HEK293 (cell line): ENCODE measurements at regions not wholly inside any gene's neighbourhood (a gene's known extent, or its start where the extent isn't known, plus 50 kb on each side); places are given as distances from the start of the nearest gene placed in this dataset.

Experiments
- CTCF ChIA-PET: fragments of 350-600 bp; formaldehyde crosslinking; extraction: SDS; loops from one replicate; lab custom pipeline; 2021; ENCODE audit warnings: antibody characterized with exemption; lab: Yijun Ruan, JAX
- POLR2A ChIA-PET: fragments of 300-600 bp; formaldehyde crosslinking; extraction: SDS; loops from one replicate; lab custom pipeline; 2020; ENCODE audit warnings: antibody characterized with exemption, inconsistent platforms; lab: Yijun Ruan, JAX
- H3K27ac ChIP-seq: fragments of 200-500 bp; sonication (Bioruptor generic); 2 replicates; pipeline ENCODE4 v1.5.1; 2014; ENCODE audit warnings: low read depth, low read length, control low read depth, inconsistent platforms; ENCODE audit errors: extremely low read depth
- H3K36me3 ChIP-seq, 2 experiments: fragments of 200-500 bp in 1 of 2; sonication (Bioruptor generic) in 1 of 2; 1 replicate in 1 of 2; 2 replicates in 1 of 2; pipeline ENCODE4 v1.5.1; 2014 to 2017; ENCODE audit warnings: inconsistent platforms in 2 of 2, low read length in 2 of 2; ENCODE audit not compliant: control insufficient read depth in 2 of 2, insufficient read depth in 1 of 2
- H3K4me1 ChIP-seq: fragments of 200-500 bp; sonication (Bioruptor generic); 2 replicates; pipeline ENCODE4 v1.5.1; 2014; ENCODE audit warnings: mild to moderate bottlenecking, low read length, inconsistent platforms; ENCODE audit not compliant: control insufficient read depth, insufficient read depth
- H3K4me3 ChIP-seq: 2 replicates; pipeline ENCODE4 v1.5.1; 2011; ENCODE audit warnings: low read depth, mild to moderate bottlenecking, control low read depth, low read length, moderate library complexity
- H3K9me3 ChIP-seq: fragments of 200-500 bp; sonication (Bioruptor generic); 2 replicates; pipeline ENCODE4 v1.5.1; 2014; ENCODE audit warnings: low read depth, low read length, inconsistent platforms; ENCODE audit not compliant: control insufficient read depth, insufficient read depth
- GFI1B ChIP-seq: fragments of 450-650 bp; formaldehyde crosslinking; IDR thresholded peaks from 2 replicates; pipeline ENCODE4 v1.5.1; 2016; ENCODE audit warnings: missing biosample characterization, missing genetic modification characterization
- HOXD13 ChIP-seq: sonication (generic); formaldehyde crosslinking; IDR thresholded peaks from 2 replicates; pipeline ENCODE4 v1.8.0; 2022; ENCODE audit warnings: missing genetic modification reagents, borderline replicate concordance
- IKZF3 ChIP-seq: fragments of 450-650 bp; IDR thresholded peaks from 2 replicates; pipeline ENCODE4 v1.5.0; 2018; ENCODE audit warnings: missing biosample characterization, mild to moderate bottlenecking, missing genetic modification characterization, moderate library complexity
- KLF1 ChIP-seq: fragments of 450-650 bp; formaldehyde crosslinking; IDR thresholded peaks from 2 replicates; pipeline ENCODE4 v1.5.1; 2016; ENCODE audit warnings: missing biosample characterization, missing genetic modification characterization
- KLF10 ChIP-seq: fragments of 450-650 bp; IDR thresholded peaks from 2 replicates; pipeline ENCODE4 v1.5.1; 2018; ENCODE audit warnings: missing biosample characterization, mild to moderate bottlenecking, missing genetic modification characterization
- SCRT2 ChIP-seq: fragments of 450-650 bp; formaldehyde crosslinking; IDR thresholded peaks from 2 replicates; pipeline ENCODE4 v1.5.1; 2016; ENCODE audit warnings: missing biosample characterization, missing genetic modification characterization
- ZBTB11 ChIP-seq: fragments of 450-650 bp; formaldehyde crosslinking; conservative IDR thresholded peaks from 2 replicates; pipeline ENCODE4 v1.5.1; 2016; ENCODE audit warnings: low read depth, missing biosample characterization, missing genetic modification characterization
- ZFP37 ChIP-seq: fragments of 450-650 bp; formaldehyde crosslinking; IDR thresholded peaks from 2 replicates; pipeline ENCODE4 v1.5.1; 2016; ENCODE audit warnings: missing biosample characterization, missing genetic modification characterization
- ZNF121 ChIP-seq: fragments of 450-650 bp; formaldehyde crosslinking; IDR thresholded peaks from 2 replicates; pipeline ENCODE4 v1.5.1; 2016; ENCODE audit warnings: missing biosample characterization, missing genetic modification characterization
- ZNF16 ChIP-seq: fragments of 450-650 bp; formaldehyde crosslinking; IDR thresholded peaks from 2 replicates; pipeline ENCODE4 v1.5.1; 2016; ENCODE audit warnings: low read depth, missing biosample characterization, missing genetic modification characterization
- ZNF19 ChIP-seq: fragments of 450-650 bp; formaldehyde crosslinking; IDR thresholded peaks from 2 replicates; pipeline ENCODE4; 2016; ENCODE audit warnings: missing biosample characterization, missing genetic modification characterization, low read depth
- ZNF23 ChIP-seq: fragments of 450-650 bp; formaldehyde crosslinking; IDR thresholded peaks from 2 replicates; pipeline ENCODE4 v1.5.1; 2016; ENCODE audit warnings: missing biosample characterization, missing genetic modification characterization, borderline replicate concordance
- ZNF335 ChIP-seq: fragments of 450-650 bp; formaldehyde crosslinking; conservative IDR thresholded peaks from 2 replicates; pipeline ENCODE4 v1.5.1; 2016; ENCODE audit warnings: missing biosample characterization, missing genetic modification characterization
- ZNF350 ChIP-seq: fragments of 450-650 bp; formaldehyde crosslinking; IDR thresholded peaks from 2 replicates; pipeline ENCODE4 v1.5.0; 2017; ENCODE audit warnings: missing biosample characterization, mild to moderate bottlenecking, missing genetic modification characterization
- ZNF354C ChIP-seq: fragments of 450-650 bp; formaldehyde crosslinking; IDR thresholded peaks from 2 replicates; pipeline ENCODE4 v1.5.1; 2016; ENCODE audit warnings: missing biosample characterization, missing genetic modification characterization, low read depth, borderline replicate concordance
- ZNF514 ChIP-seq: fragments of 450-650 bp; formaldehyde crosslinking; IDR thresholded peaks from 2 replicates; pipeline ENCODE4 v1.5.1; 2016; ENCODE audit warnings: missing biosample characterization, missing genetic modification characterization
- ZNF518A ChIP-seq: fragments of 450-650 bp; formaldehyde crosslinking; conservative IDR thresholded peaks from 2 replicates; pipeline ENCODE4 v1.5.1; 2016; ENCODE audit warnings: low read depth, missing biosample characterization, missing genetic modification characterization
- ZNF561 ChIP-seq: fragments of 450-650 bp; IDR thresholded peaks from 2 replicates; pipeline ENCODE4 v1.5.1; 2018; ENCODE audit warnings: missing biosample characterization, missing genetic modification characterization, borderline replicate concordance
- ZNF585B ChIP-seq: fragments of 450-650 bp; formaldehyde crosslinking; IDR thresholded peaks from 2 replicates; pipeline ENCODE4 v1.5.1; 2016; ENCODE audit warnings: missing biosample characterization, missing genetic modification characterization
- ZNF621 ChIP-seq: fragments of 450-650 bp; formaldehyde crosslinking; IDR thresholded peaks from 2 replicates; pipeline ENCODE4 v1.5.1; 2017; ENCODE audit warnings: missing biosample characterization, missing genetic modification characterization
- ZNF670 ChIP-seq: fragments of 450-650 bp; formaldehyde crosslinking; IDR thresholded peaks from 2 replicates; pipeline ENCODE4 v1.5.1; 2016; ENCODE audit warnings: missing biosample characterization, missing genetic modification characterization, low read depth
- ZNF791 ChIP-seq: fragments of 450-650 bp; formaldehyde crosslinking; IDR thresholded peaks from 2 replicates; pipeline ENCODE4 v1.5.1; 2016; ENCODE audit warnings: missing biosample characterization, missing genetic modification characterization
- ZXDB ChIP-seq: fragments of 450-650 bp; formaldehyde crosslinking; IDR thresholded peaks from 2 replicates; pipeline ENCODE4 v1.5.1; 2016; ENCODE audit warnings: missing biosample characterization, missing genetic modification characterization
- TF ChIP-seq, protein P1 (sequence below): fragments of 450-650 bp; formaldehyde crosslinking; IDR thresholded peaks from 2 replicates; pipeline ENCODE4 v1.5.1; 2016; ENCODE audit warnings: missing biosample characterization, missing genetic modification characterization
- TF ChIP-seq, protein P2 (sequence below): fragments of 450-650 bp; formaldehyde crosslinking; IDR thresholded peaks from 2 replicates; pipeline ENCODE4 v1.5.1; 2017; ENCODE audit warnings: missing biosample characterization, missing genetic modification characterization

DNA sequence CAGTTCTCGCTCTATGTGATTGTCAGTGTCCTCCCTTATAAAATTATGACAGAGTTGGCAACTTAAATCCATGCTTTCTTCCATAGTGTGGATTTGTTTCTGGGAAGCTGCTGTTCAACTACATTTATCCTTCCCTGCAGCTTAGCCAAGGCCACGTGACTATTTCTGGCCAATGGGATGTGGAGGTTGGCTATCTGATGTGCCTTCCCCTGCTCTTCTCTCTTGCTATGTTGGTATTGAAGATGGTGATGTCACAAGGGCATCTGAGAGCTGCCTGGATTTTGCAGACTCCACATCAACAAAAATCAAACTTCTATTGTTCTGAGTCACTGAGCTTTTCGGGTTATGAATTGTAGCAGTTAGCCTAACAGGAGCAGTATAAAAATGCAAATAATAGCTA lies 164.9 kb upstream of the RHOBTB1 start:
- Histone ChIP-seq H3K36me3 (no peaks in the 10 kb centered on the region), H3K9me3 (no peaks in the 10 kb centered on the region), H3K27ac (no peak overlapping the region), H3K4me3 (no peak overlapping the region), H3K4me1 (no peaks in the 10 kb centered on the region)
- TF ChIP-seq ZNF121 (no peak), ZXDB (tag by site-specific recombination) (no peak), KLF10 (tag by site-specific recombination) (no peak), GFI1B (tag by site-specific recombination) (no peak), ZNF621 (tag by site-specific recombination) (no peak), ZBTB11 (tag by site-specific recombination) (no peak), ZNF670 (no peak), ZNF514 (tag by site-specific recombination) (no peak), ZNF23 (no peak), HOXD13 (CRISPR knock-in tag) (no peak), ZFP37 (tag by site-specific recombination) (no peak), ZNF19 (no peak), ZNF561 (tag by site-specific recombination) (no peak)
- TF ChIP-seq, protein P1, sequence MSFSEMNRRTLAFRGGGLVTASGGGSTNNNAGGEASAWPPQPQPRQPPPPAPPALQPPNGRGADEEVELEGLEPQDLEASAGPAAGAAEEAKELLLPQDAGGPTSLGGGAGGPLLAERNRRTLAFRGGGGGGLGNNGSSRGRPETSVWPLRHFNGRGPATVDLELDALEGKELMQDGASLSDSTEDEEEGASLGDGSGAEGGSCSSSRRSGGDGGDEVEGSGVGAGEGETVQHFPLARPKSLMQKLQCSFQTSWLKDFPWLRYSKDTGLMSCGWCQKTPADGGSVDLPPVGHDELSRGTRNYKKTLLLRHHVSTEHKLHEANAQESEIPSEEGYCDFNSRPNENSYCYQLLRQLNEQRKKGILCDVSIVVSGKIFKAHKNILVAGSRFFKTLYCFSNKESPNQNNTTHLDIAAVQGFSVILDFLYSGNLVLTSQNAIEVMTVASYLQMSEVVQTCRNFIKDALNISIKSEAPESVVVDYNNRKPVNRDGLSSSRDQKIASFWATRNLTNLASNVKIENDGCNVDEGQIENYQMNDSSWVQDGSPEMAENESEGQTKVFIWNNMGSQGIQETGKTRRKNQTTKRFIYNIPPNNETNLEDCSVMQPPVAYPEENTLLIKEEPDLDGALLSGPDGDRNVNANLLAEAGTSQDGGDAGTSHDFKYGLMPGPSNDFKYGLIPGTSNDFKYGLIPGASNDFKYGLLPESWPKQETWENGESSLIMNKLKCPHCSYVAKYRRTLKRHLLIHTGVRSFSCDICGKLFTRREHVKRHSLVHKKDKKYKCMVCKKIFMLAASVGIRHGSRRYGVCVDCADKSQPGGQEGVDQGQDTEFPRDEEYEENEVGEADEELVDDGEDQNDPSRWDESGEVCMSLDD = no peak
- TF ChIP-seq, protein P2, sequence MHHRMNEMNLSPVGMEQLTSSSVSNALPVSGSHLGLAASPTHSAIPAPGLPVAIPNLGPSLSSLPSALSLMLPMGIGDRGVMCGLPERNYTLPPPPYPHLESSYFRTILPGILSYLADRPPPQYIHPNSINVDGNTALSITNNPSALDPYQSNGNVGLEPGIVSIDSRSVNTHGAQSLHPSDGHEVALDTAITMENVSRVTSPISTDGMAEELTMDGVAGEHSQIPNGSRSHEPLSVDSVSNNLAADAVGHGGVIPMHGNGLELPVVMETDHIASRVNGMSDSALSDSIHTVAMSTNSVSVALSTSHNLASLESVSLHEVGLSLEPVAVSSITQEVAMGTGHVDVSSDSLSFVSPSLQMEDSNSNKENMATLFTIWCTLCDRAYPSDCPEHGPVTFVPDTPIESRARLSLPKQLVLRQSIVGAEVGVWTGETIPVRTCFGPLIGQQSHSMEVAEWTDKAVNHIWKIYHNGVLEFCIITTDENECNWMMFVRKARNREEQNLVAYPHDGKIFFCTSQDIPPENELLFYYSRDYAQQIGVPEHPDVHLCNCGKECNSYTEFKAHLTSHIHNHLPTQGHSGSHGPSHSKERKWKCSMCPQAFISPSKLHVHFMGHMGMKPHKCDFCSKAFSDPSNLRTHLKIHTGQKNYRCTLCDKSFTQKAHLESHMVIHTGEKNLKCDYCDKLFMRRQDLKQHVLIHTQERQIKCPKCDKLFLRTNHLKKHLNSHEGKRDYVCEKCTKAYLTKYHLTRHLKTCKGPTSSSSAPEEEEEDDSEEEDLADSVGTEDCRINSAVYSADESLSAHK = no peak
- CTCF ChIA-PET = no interaction called here
- POLR2A ChIA-PET = no interaction called here

- Histone ChIP-seq H3K9me3 (no peaks in the 10 kb centered on the region), H3K27ac (no peak overlapping the region), H3K4me1 (no peaks in the 10 kb centered on the region), H3K4me3 (no peak overlapping the region), H3K36me3 (no peaks in the 10 kb centered on the region)
- CTCF ChIA-PET = interaction anchor here (1.1 to 1.2 kb wide), 2 partner anchors 40 to 76 kb away, joined by 3 to 4 read pairs; no protein-coding TSS in a partner anchor
- POLR2A ChIA-PET = no interaction called here
- no peak for TF ChIP-seq SCRT2 (tag by site-specific recombination)
- TF ChIP-seq IKZF3 (tag by site-specific recombination) = no peak
- TF ChIP-seq ZNF335 (tag by site-specific recombination) = no peak
- no peak for TF ChIP-seq KLF1
- TF ChIP-seq ZNF350 (tag by site-specific recombination) = no peak
- no peak for TF ChIP-seq ZNF518A (tag by site-specific recombination)
- no peak for TF ChIP-seq ZNF585B
- no peak for TF ChIP-seq ZNF354C
- TF ChIP-seq ZNF16 (tag by site-specific recombination) = no peak
- TF ChIP-seq ZNF791 = no peak
Measured at GRCh38 chr10:61100887-61101286, 156.9 kb upstream of the RHOBTB1 start.
